ENCODE measurements at regions not wholly inside any gene's neighbourhood (a gene's known extent, or its start where the extent isn't known, plus 50 kb on each side); places are given as distances from the start of the nearest gene placed in this dataset.
"Not testable (repeated sequence)": the region's sequence is repeated elsewhere in the genome, so short reads cannot be mapped to it uniquely, and the experiment has no call there.

GRCh38 chr4:28015996-28016395, 1155.4 kb downstream of the STIM2 start:
- Histone ChIP-seq H3K9me3 (ENCODE audit: control insufficient read depth in 1 of 2, low read length in 2 of 2) (peaks cover 0 to 8% of the 10 kb centered on the region in 2 donors), H3K27me3 (ENCODE audit: low read depth, low read length) (no peaks in the 10 kb centered on the region), H3K36me3 (ENCODE audit: control insufficient read depth in 1 of 2, insufficient read depth in 2 of 2, low read length in 2 of 2) (no peaks in the 10 kb centered on the region), H3K4me3 (ENCODE audit: low read depth in 1 of 2, low read length in 2 of 2) (no peak overlapping the region), H3K4me1 (ENCODE audit: control insufficient read depth in 1 of 2, insufficient read depth in 2 of 2, low read length in 2 of 2) (no peaks in the 10 kb centered on the region), H3K27ac (ENCODE audit: low read length) (no peak overlapping the region)

DNA sequence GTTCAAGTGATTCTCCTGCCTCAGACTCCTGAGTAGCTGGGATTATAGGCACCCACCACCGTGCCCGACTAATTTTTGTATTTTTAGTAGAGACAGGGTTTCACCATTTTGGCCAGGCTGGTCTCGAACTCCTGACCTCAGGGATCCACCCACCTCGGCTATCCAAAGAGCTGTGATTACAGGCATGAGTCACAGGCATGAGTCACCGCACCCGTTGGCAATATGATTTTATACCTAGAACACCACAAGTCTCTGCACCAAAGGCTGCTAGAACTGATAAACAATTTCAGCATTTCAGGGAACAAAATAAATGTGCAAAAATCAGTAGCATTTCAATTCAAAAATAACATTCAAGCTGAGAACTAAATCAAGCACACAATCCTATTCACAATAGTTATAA, 1177.6 kb downstream of the STIM2 start:
- not testable (repeated sequence) for H3K27ac ChIP-seq (ENCODE audit: low read length); H3K4me1 ChIP-seq (ENCODE audit: control insufficient read depth in 1 of 2, insufficient read depth in 2 of 2, low read length in 2 of 2); H3K27me3 ChIP-seq (ENCODE audit: low read depth, low read length); H3K9me3 ChIP-seq (ENCODE audit: control insufficient read depth in 1 of 2, low read length in 2 of 2); H3K36me3 ChIP-seq (ENCODE audit: control insufficient read depth in 1 of 2, insufficient read depth in 2 of 2, low read length in 2 of 2); H3K4me3 ChIP-seq (ENCODE audit: low read depth in 1 of 2, low read length in 2 of 2)

GRCh38 chr4:28062562-28062961, 1201.9 kb downstream of the STIM2 start:
- Histone ChIP-seq H3K4me1 (ENCODE audit: control insufficient read depth in 1 of 2, insufficient read depth in 2 of 2, low read length in 2 of 2) (no peaks in the 10 kb centered on the region), H3K9me3 (ENCODE audit: control insufficient read depth in 1 of 2, low read length in 2 of 2) (no peaks in the 10 kb centered on the region), H3K4me3 (ENCODE audit: low read depth in 1 of 2, low read length in 2 of 2) (no peak overlapping the region), H3K36me3 (ENCODE audit: control insufficient read depth in 1 of 2, insufficient read depth in 2 of 2, low read length in 2 of 2) (no peaks in the 10 kb centered on the region), H3K27me3 (ENCODE audit: low read depth, low read length) (no peaks in the 10 kb centered on the region), H3K27ac (ENCODE audit: low read length) (no peak overlapping the region)

DNA sequence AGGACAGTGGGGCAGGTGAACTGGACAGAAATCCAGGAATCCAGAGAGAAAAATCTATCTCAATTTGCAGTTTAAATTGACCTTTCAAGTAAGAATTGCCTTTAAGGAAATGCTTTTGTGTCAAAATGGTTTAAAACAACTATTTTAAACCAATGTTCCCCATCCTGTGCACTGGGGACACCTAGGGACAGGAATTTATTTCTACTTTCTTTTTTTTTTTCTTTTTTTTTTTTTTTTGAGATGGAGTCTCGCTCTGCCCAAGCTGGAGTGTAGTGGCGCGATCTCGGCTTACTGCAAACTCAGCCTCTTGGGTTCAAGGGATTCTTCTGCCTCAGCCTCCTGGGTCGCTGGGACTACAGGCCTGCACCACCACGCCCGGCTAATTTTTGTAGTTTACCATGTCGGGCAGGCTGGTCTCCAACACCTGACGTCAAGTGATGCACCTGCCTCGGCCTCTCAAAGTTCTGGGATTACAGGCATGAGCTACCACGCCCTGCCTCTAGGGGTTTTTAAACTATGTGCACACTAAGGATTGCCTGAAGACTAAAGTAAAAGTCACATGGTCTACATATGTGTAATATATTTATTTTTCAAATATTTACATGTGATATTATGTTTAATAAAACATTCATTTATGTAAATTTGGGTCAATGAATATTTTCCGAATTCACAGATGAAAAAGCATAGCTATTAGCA, 1213.4 kb downstream of the STIM2 start:
- H3K27me3 ChIP-seq (ENCODE audit: low read depth, low read length) = no peaks in the 10 kb centered on the region
- H3K4me3 ChIP-seq (ENCODE audit: low read depth in 1 of 2, low read length in 2 of 2) = no peak overlapping the region
- H3K9me3 ChIP-seq (ENCODE audit: control insufficient read depth in 1 of 2, low read length in 2 of 2) = peaks cover 0 to 3% of the 10 kb centered on the region in 2 donors
- no peak overlapping the region for H3K27ac ChIP-seq (ENCODE audit: low read length)
- H3K36me3 ChIP-seq (ENCODE audit: control insufficient read depth in 1 of 2, insufficient read depth in 2 of 2, low read length in 2 of 2) = no peaks in the 10 kb centered on the region
- H3K4me1 ChIP-seq (ENCODE audit: control insufficient read depth in 1 of 2, insufficient read depth in 2 of 2, low read length in 2 of 2) = no peaks in the 10 kb centered on the region

GRCh38 chr4:28075401-28075956, 1214.8 kb downstream of the STIM2 start:
- no peak overlapping the region for H3K27ac ChIP-seq (ENCODE audit: low read length)

DNA sequence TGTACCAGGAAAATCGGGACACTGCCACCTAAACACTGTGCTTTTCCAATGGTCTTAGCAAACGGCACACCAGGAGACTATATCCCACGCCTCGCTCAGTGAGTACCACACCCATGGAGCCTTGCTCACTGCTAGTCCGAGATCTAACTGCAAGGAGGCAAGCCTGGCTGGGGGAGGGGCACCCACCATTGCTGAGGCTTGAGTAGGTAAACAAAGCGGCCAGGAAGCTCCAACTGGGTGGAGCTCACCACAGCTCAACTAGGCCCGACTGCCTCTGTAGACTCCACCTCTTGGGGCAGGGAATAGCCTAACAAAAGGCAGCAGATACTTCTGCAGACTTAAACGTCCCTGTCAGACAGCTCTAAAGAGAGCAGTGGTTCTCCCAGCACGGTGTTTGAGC, 1216.6 kb downstream of the STIM2 start:
- H3K9me3 ChIP-seq (ENCODE audit: control insufficient read depth in 1 of 2, low read length in 2 of 2); H3K36me3 ChIP-seq (ENCODE audit: control insufficient read depth in 1 of 2, insufficient read depth in 2 of 2, low read length in 2 of 2); H3K4me1 ChIP-seq (ENCODE audit: control insufficient read depth in 1 of 2, insufficient read depth in 2 of 2, low read length in 2 of 2); H3K27ac ChIP-seq (ENCODE audit: low read length); H3K4me3 ChIP-seq (ENCODE audit: low read depth in 1 of 2, low read length in 2 of 2); H3K27me3 ChIP-seq (ENCODE audit: low read depth, low read length): not testable (repeated sequence)

More at GRCh38 chr4:28075401-28075956, 1214.8 kb downstream of the STIM2 start:
- no peaks in the 10 kb centered on the region for H3K4me1 ChIP-seq (ENCODE audit: control insufficient read depth in 1 of 2, insufficient read depth in 2 of 2, low read length in 2 of 2)
- H3K9me3 ChIP-seq (ENCODE audit: control insufficient read depth in 1 of 2, low read length in 2 of 2) = peaks cover 0 to 1% of the 10 kb centered on the region in 2 donors
- no peak overlapping the region for H3K4me3 ChIP-seq (ENCODE audit: low read depth in 1 of 2, low read length in 2 of 2)
- H3K27me3 ChIP-seq (ENCODE audit: low read depth, low read length) = no peaks in the 10 kb centered on the region
- no peaks in the 10 kb centered on the region for H3K36me3 ChIP-seq (ENCODE audit: control insufficient read depth in 1 of 2, insufficient read depth in 2 of 2, low read length in 2 of 2)

GRCh38 chr4:28082686-28083390, 1222.2 kb downstream of the STIM2 start:
- Histone ChIP-seq H3K4me3 (ENCODE audit: low read depth in 1 of 2, low read length in 2 of 2) (no peak overlapping the region), H3K4me1 (ENCODE audit: control insufficient read depth in 1 of 2, insufficient read depth in 2 of 2, low read length in 2 of 2) (no peaks in the 10 kb centered on the region), H3K36me3 (ENCODE audit: control insufficient read depth in 1 of 2, insufficient read depth in 2 of 2, low read length in 2 of 2) (no peaks in the 10 kb centered on the region), H3K9me3 (ENCODE audit: control insufficient read depth in 1 of 2, low read length in 2 of 2) (peaks cover 0 to 4% of the 10 kb centered on the region in 2 donors), H3K27me3 (ENCODE audit: low read depth, low read length) (no peaks in the 10 kb centered on the region), H3K27ac (ENCODE audit: low read length) (no peak overlapping the region)

GRCh38 chr4:28092610-28093009, 1232.0 kb downstream of the STIM2 start:
- H3K9me3 ChIP-seq (ENCODE audit: control insufficient read depth in 1 of 2, low read length in 2 of 2) = peaks cover 0 to 2% of the 10 kb centered on the region in 2 donors
- no peak overlapping the region for H3K4me3 ChIP-seq (ENCODE audit: low read depth in 1 of 2, low read length in 2 of 2)
- no peaks in the 10 kb centered on the region for H3K4me1 ChIP-seq (ENCODE audit: control insufficient read depth in 1 of 2, insufficient read depth in 2 of 2, low read length in 2 of 2)
- no peaks in the 10 kb centered on the region for H3K27me3 ChIP-seq (ENCODE audit: low read depth, low read length)
- no peaks in the 10 kb centered on the region for H3K36me3 ChIP-seq (ENCODE audit: control insufficient read depth in 1 of 2, insufficient read depth in 2 of 2, low read length in 2 of 2)
- H3K27ac ChIP-seq (ENCODE audit: low read length) = no peak overlapping the region

DNA sequence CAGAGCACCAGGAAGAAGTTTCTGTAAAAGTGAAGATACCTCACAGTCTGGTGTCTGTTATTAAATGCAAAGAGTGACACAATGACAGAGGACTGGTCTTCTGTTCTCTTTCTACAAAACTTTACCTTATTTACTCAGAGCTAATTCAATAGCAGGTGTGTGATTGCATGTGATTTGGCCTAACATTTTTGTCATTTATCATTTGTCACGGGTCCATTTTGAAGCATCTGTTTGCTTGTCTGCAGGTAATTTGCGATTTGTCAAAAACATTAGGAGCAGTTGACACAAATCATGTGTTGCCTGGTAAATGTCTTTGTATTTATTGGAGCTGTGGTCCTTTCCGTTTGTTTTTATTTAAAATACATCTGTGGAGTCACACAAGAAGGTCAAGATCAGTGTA, 1232.4 kb downstream of the STIM2 start:
- H3K36me3 ChIP-seq (ENCODE audit: control insufficient read depth in 1 of 2, insufficient read depth in 2 of 2, low read length in 2 of 2) = no peaks in the 10 kb centered on the region
- H3K27me3 ChIP-seq (ENCODE audit: low read depth, low read length) = no peaks in the 10 kb centered on the region
- H3K4me3 ChIP-seq (ENCODE audit: low read depth in 1 of 2, low read length in 2 of 2) = no peak overlapping the region
- no peaks in the 10 kb centered on the region for H3K4me1 ChIP-seq (ENCODE audit: control insufficient read depth in 1 of 2, insufficient read depth in 2 of 2, low read length in 2 of 2)
- H3K27ac ChIP-seq (ENCODE audit: low read length) = no peak overlapping the region
- peaks cover 0 to 2% of the 10 kb centered on the region in 2 donors for H3K9me3 ChIP-seq (ENCODE audit: control insufficient read depth in 1 of 2, low read length in 2 of 2)

DNA sequence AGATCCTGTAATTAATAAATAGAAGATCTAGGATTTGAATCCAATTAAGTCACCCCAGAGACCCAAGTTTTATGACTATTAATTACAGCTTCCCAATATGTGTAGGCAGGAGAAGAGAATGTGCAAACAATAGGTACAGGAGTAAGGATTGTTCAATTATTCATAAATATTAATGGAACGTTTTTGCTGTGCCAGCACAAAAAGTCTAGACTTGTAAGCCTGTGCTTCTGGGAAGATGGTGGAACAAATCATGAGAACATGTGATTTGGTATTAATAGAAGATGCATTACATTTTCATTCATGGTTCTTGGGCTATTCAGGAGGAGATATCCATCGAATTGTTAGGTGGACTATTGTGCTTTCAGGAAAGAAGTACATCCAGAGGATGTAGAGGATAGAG, 1240.9 kb downstream of the STIM2 start:
- Histone ChIP-seq H3K36me3 (ENCODE audit: control insufficient read depth in 1 of 2, insufficient read depth in 2 of 2, low read length in 2 of 2) (no peaks in the 10 kb centered on the region), H3K27me3 (ENCODE audit: low read depth, low read length) (no peaks in the 10 kb centered on the region), H3K27ac (ENCODE audit: low read length) (no peak overlapping the region), H3K4me3 (ENCODE audit: low read depth in 1 of 2, low read length in 2 of 2) (no peak overlapping the region), H3K9me3 (ENCODE audit: control insufficient read depth in 1 of 2, low read length in 2 of 2) (no peaks in the 10 kb centered on the region), H3K4me1 (ENCODE audit: control insufficient read depth in 1 of 2, insufficient read depth in 2 of 2, low read length in 2 of 2) (no peaks in the 10 kb centered on the region)

DNA sequence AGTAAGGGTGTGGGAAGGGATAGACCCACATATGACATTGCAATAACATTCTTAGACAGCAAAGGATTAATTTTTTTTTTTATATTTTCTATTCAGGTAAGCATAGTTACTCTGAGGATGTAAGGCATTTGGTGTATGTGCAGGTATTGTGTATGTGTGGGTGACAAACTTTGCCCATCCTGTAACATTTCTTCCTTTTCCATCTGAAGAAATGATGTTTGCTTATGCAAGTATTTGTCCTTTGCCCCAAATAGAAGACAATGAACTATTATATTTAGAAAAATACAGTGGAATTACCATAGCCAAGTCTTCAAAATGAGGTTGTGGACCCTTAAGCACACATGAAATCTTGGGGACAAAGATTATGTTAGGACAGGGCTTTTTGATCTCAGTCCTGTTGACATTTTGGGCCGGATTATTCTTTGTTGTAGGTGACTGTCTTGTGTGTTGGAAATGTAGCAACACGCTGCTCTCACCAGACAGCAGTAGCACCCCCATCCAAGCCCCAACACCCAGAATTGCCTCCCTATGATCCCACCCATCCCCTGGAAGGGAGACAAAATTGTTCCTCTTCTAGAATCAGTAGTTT, 1244.7 kb downstream of the STIM2 start:
- H3K4me3 ChIP-seq (ENCODE audit: low read depth in 1 of 2, low read length in 2 of 2) = no peak overlapping the region
- H3K27me3 ChIP-seq (ENCODE audit: low read depth, low read length) = no peaks in the 10 kb centered on the region
- H3K27ac ChIP-seq (ENCODE audit: low read length) = no peak overlapping the region
- H3K4me1 ChIP-seq (ENCODE audit: control insufficient read depth in 1 of 2, insufficient read depth in 2 of 2, low read length in 2 of 2) = no peaks in the 10 kb centered on the region
- no peaks in the 10 kb centered on the region for H3K36me3 ChIP-seq (ENCODE audit: control insufficient read depth in 1 of 2, insufficient read depth in 2 of 2, low read length in 2 of 2)
- H3K9me3 ChIP-seq (ENCODE audit: control insufficient read depth in 1 of 2, low read length in 2 of 2) = no peaks in the 10 kb centered on the region
